NCI-H1930 (cell line): ENCODE measurements at regions not wholly inside any gene's neighbourhood (a gene's known extent, or its start where the extent isn't known, plus 50 kb on each side); places are given as distances from the start of the nearest gene placed in this dataset.

ENCODE experiments used
- DNase-seq, 2 experiments: peaks; one replicate each; lab custom pipeline; 2025; lab: John Stamatoyannopoulos, UW

- DNase-seq, result no peak
Observed at GRCh38 chr16:86913886-86914285, 335.5 kb downstream of the FOXL1 start.

- DNase-seq, result no peak
Observed at GRCh38 chr16:86914876-86915717, 336.7 kb downstream of the FOXL1 start.

GRCh38 chr16:86917471-86918365 lies 339.4 kb downstream of the FOXL1 start:
- no peak for DNase-seq

- DNase-seq, result no peak
Observed at GRCh38 chr16:86918637-86919036, 340.3 kb downstream of the FOXL1 start.

GRCh38 chr16:86919078-86919477 lies 340.7 kb downstream of the FOXL1 start:
- DNase-seq, result no peak

GRCh38 chr16:86919578-86920305 lies 341.4 kb downstream of the FOXL1 start:
- DNase-seq, result no peak

GRCh38 chr16:86921289-86921688 lies 342.9 kb downstream of the FOXL1 start:
- DNase-seq, result no peak

GRCh38 chr16:86922311-86922710 lies 344.0 kb downstream of the FOXL1 start:
- no peak for DNase-seq

- DNase-seq, result no peak
Observed at GRCh38 chr16:86923656-86924055, 345.3 kb downstream of the FOXL1 start.

GRCh38 chr16:86924537-86924936 lies 346.2 kb downstream of the FOXL1 start:
- no peak for DNase-seq

GRCh38 chr16:86925067-86925791 lies 346.9 kb downstream of the FOXL1 start:
- DNase-seq, result no peak

GRCh38 chr16:86926181-86927094 lies 348.1 kb downstream of the FOXL1 start:
- no peak for DNase-seq

- DNase-seq, result no peak
Observed at GRCh38 chr16:86927699-86928098, 349.4 kb downstream of the FOXL1 start.

GRCh38 chr16:86928523-86929011 lies 350.2 kb downstream of the FOXL1 start:
- DNase-seq, result no peak

- DNase-seq, result no peak
Observed at GRCh38 chr16:86929057-86929871, 350.9 kb downstream of the FOXL1 start.

GRCh38 chr16:86930001-86930400 lies 351.7 kb downstream of the FOXL1 start:
- no peak for DNase-seq

GRCh38 chr16:86930663-86931373 lies 352.5 kb downstream of the FOXL1 start:
- no peak for DNase-seq

GRCh38 chr16:86931410-86931941 lies 353.1 kb downstream of the FOXL1 start:
- no peak for DNase-seq
